HG02938 (cell line): ENCODE measurements at regions not wholly inside any gene's neighbourhood (a gene's known extent, or its start where the extent isn't known, plus 50 kb on each side); places are given as distances from the start of the nearest gene placed in this dataset.

Experiments
- ATAC-seq: cut with Tn5 transposase; IDR thresholded peaks from one replicate; pipeline ENCODE4 v1.9.1; 2021; ENCODE audit warnings: mild to moderate bottlenecking, moderate library complexity; ENCODE audit not compliant: unreplicated experiment

- no peak for ATAC-seq
These were observed 111.0 kb downstream of the GAS1 start for GRCh38 chr9:86836266-86836665.

- ATAC-seq = no peak
These were observed 117.0 kb downstream of the GAS1 start for GRCh38 chr9:86830356-86830755.

- no peak for ATAC-seq
These were observed 117.7 kb downstream of the GAS1 start for GRCh38 chr9:86829496-86830046.

GRCh38 chr9:86828631-86829030 is 118.7 kb downstream of the GAS1 start:
- no peak for ATAC-seq

GRCh38 chr9:86827893-86828292 is 119.4 kb downstream of the GAS1 start:
- ATAC-seq = no peak

GRCh38 chr9:86825299-86825698 is 122.0 kb downstream of the GAS1 start:
- no peak for ATAC-seq

- no peak for ATAC-seq
These were observed 125.1 kb downstream of the GAS1 start for GRCh38 chr9:86822006-86822801.

- no peak for ATAC-seq
These were observed 126.1 kb downstream of the GAS1 start for GRCh38 chr9:86821006-86821845.

- no peak for ATAC-seq
These were observed 127.8 kb downstream of the GAS1 start for GRCh38 chr9:86819552-86819951.

GRCh38 chr9:86818636-86819035 is 128.7 kb downstream of the GAS1 start:
- no peak for ATAC-seq

GRCh38 chr9:86816868-86817267 is 130.4 kb downstream of the GAS1 start:
- ATAC-seq = no peak

GRCh38 chr9:86816366-86816765 is 130.9 kb downstream of the GAS1 start:
- no peak for ATAC-seq

GRCh38 chr9:86812616-86813015 is 134.7 kb downstream of the GAS1 start:
- no peak for ATAC-seq

- no peak for ATAC-seq
These were observed 137.4 kb downstream of the GAS1 start for GRCh38 chr9:86809759-86810367.

GRCh38 chr9:86809151-86809550 is 138.2 kb downstream of the GAS1 start:
- ATAC-seq = no peak

- no peak for ATAC-seq
These were observed 139.8 kb downstream of the GAS1 start for GRCh38 chr9:86807367-86807976.

GRCh38 chr9:86804011-86804410 is 143.3 kb downstream of the GAS1 start:
- no peak for ATAC-seq

- no peak for ATAC-seq
These were observed 144.2 kb downstream of the GAS1 start for GRCh38 chr9:86802900-86803673.

- ATAC-seq = no peak
These were observed 146.1 kb downstream of the GAS1 start for GRCh38 chr9:86801246-86801645.

GRCh38 chr9:86800681-86801080 is 146.6 kb downstream of the GAS1 start:
- no peak for ATAC-seq
